ENCODE measurements at regions not wholly inside any gene's neighbourhood (a gene's known extent, or its start where the extent isn't known, plus 50 kb on each side); places are given as distances from the start of the nearest gene placed in this dataset.

DNA sequence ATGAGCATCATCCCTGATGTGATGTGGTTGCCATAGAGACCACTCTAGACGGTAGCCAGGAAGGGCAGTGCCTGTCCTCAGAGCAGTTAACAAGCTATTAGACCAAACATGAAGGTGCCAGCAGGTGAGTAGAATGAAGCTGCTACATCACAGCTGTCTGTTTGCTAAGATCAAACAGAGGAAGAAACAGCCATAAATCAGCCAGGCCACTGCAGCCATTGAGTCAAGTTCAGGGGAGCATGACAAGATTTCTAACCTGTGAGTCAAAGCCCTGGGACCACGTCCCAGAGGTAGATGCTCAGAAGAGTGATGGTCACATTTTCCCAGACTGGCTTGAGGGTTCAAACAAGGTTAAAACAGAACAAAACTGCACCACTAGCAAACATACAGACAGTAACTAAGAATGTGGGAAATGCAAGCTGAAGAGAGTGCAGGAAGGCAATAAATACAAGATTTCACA is 450.6 kb upstream of the DAB1 start:
- TF ChIP-seq EZH2phosphoT487 (IDR thresholded peaks at IDR 0.05; ENCODE audit: insufficient read depth, low read depth), result no peak
- TF ChIP-seq EZH2 (IDR thresholded peaks at IDR 0.05; ENCODE audit: insufficient read depth, poor library complexity, severe bottlenecking), result no peak
- Histone ChIP-seq H3K27me3 (replicated peaks; ENCODE audit: insufficient read depth) (peaks cover 8% of the 10 kb centered on the region), H3F3A (ENCODE audit: insufficient read depth) (no peaks in the 10 kb centered on the region), H3K4me2 (ENCODE audit: unreplicated experiment) (no peak overlapping the region), H3K27ac (no peak overlapping the region), H3K36me3 (ENCODE audit: low read depth) (no peaks in the 10 kb centered on the region), H3K4me1 (ENCODE audit: insufficient read depth) (no peaks in the 10 kb centered on the region), H3K4me3 (no peak overlapping the region), H3K79me2 (ENCODE audit: insufficient read depth) (no peaks in the 10 kb centered on the region), H2AFZ (no peak overlapping the region), H3K9me2 (ENCODE audit: insufficient read depth) (no peaks in the 10 kb centered on the region), H4K20me1 (ENCODE audit: insufficient read depth) (no peaks in the 10 kb centered on the region), H3K9me3 (ENCODE audit: low read depth) (no peaks in the 10 kb centered on the region), H3K9ac (no peak overlapping the region)
- in situ Hi-C loops (cut with MboI), result no loop called here
- WGBS, 2 experiments (ENCODE audit: low coverage in 1 of 2, low lambda C conversion rate in 2 of 2, missing lambda C conversion rate in 2 of 2), result 5 to 8% methylated on average over 2 of the region's 2 CpGs
- DNase-seq, result no peak

- H3K27ac ChIP-seq, result no peak overlapping the region
- peaks cover 2% of the 10 kb centered on the region for H3K27me3 ChIP-seq (replicated peaks; ENCODE audit: insufficient read depth)
- TF ChIP-seq EZH2phosphoT487 (IDR thresholded peaks at IDR 0.05; ENCODE audit: insufficient read depth, low read depth), result no peak
- TF ChIP-seq EZH2 (IDR thresholded peaks at IDR 0.05; ENCODE audit: insufficient read depth, poor library complexity, severe bottlenecking), result no peak
- no peaks in the 10 kb centered on the region for H3K36me3 ChIP-seq (ENCODE audit: low read depth)
- H3K9me2 ChIP-seq (ENCODE audit: insufficient read depth), result no peaks in the 10 kb centered on the region
- DNase-seq, result no peak
- H3K9ac ChIP-seq, result no peak overlapping the region
- H3K4me3 ChIP-seq, result no peak overlapping the region
- no peaks in the 10 kb centered on the region for H4K20me1 ChIP-seq (ENCODE audit: insufficient read depth)
- H3K9me3 ChIP-seq (ENCODE audit: low read depth), result no peaks in the 10 kb centered on the region
- no peak overlapping the region for H3K4me2 ChIP-seq (ENCODE audit: unreplicated experiment)
- no peaks in the 10 kb centered on the region for H3K4me1 ChIP-seq (ENCODE audit: insufficient read depth)
- no peaks in the 10 kb centered on the region for H3F3A ChIP-seq (ENCODE audit: insufficient read depth)
- in situ Hi-C loops (cut with MboI), result no loop called here
- no peaks in the 10 kb centered on the region for H3K79me2 ChIP-seq (ENCODE audit: insufficient read depth)
- H2AFZ ChIP-seq, result no peak overlapping the region
Measured at GRCh38 chr1:57872913-57873312, 449.1 kb upstream of the DAB1 start.

GRCh38 chr1:57868908-57869307 is 445.0 kb upstream of the DAB1 start:
- no peak for DNase-seq
- Histone ChIP-seq H3K4me2 (ENCODE audit: unreplicated experiment) (no peak overlapping the region), H2AFZ (no peak overlapping the region), H3K9me2 (ENCODE audit: insufficient read depth) (no peaks in the 10 kb centered on the region), H3K4me1 (ENCODE audit: insufficient read depth) (no peaks in the 10 kb centered on the region), H3K36me3 (ENCODE audit: low read depth) (no peaks in the 10 kb centered on the region), H3K27ac (no peak overlapping the region), H3K27me3 (replicated peaks; ENCODE audit: insufficient read depth) (no peaks in the 10 kb centered on the region), H3K79me2 (ENCODE audit: insufficient read depth) (no peaks in the 10 kb centered on the region), H3K9me3 (ENCODE audit: low read depth) (no peaks in the 10 kb centered on the region), H4K20me1 (ENCODE audit: insufficient read depth) (no peaks in the 10 kb centered on the region), H3K9ac (no peak overlapping the region), H3F3A (ENCODE audit: insufficient read depth) (no peaks in the 10 kb centered on the region), H3K4me3 (no peak overlapping the region)
- in situ Hi-C loops (cut with MboI), result no loop called here
- WGBS, 2 experiments (ENCODE audit: low coverage in 1 of 2, low lambda C conversion rate in 2 of 2, missing lambda C conversion rate in 2 of 2), result 2 to 10% methylated on average over 1 of the region's 1 CpG
- no peak for TF ChIP-seq EZH2phosphoT487 (IDR thresholded peaks at IDR 0.05; ENCODE audit: insufficient read depth, low read depth)
- TF ChIP-seq EZH2 (IDR thresholded peaks at IDR 0.05; ENCODE audit: insufficient read depth, poor library complexity, severe bottlenecking), result no peak

DNA sequence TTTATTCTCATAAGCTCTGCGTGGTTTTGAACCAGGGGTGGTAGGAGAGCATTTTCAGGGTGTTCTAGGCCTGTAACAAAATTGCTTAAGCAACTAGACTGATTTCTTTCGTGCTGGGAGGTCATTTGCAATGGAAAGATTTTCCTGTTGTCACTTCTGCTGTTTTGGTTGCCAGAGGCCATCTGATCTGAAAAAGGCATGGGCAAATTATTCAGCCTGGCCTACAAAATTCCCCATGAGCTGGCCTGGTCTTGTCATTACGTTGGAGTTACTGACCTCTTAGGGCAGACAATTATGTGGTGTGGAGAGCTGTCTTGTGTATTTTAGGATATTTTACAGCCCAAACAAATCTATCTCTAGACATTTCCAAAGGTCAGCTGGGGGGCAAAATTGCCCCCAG is 444.4 kb upstream of the DAB1 start:
- Histone ChIP-seq H3K9me3 (ENCODE audit: low read depth) (no peaks in the 10 kb centered on the region), H3K4me2 (ENCODE audit: unreplicated experiment) (no peak overlapping the region), H3K4me1 (ENCODE audit: insufficient read depth) (no peaks in the 10 kb centered on the region), H3K79me2 (ENCODE audit: insufficient read depth) (no peaks in the 10 kb centered on the region), H3F3A (ENCODE audit: insufficient read depth) (no peaks in the 10 kb centered on the region), H2AFZ (no peak overlapping the region), H3K9me2 (ENCODE audit: insufficient read depth) (no peaks in the 10 kb centered on the region), H4K20me1 (ENCODE audit: insufficient read depth) (no peaks in the 10 kb centered on the region), H3K36me3 (ENCODE audit: low read depth) (no peaks in the 10 kb centered on the region), H3K9ac (no peak overlapping the region), H3K27ac (no peak overlapping the region), H3K4me3 (no peak overlapping the region), H3K27me3 (replicated peaks; ENCODE audit: insufficient read depth) (no peaks in the 10 kb centered on the region)
- no peak for DNase-seq
- WGBS, 2 experiments (ENCODE audit: low coverage in 1 of 2, low lambda C conversion rate in 2 of 2, missing lambda C conversion rate in 2 of 2), result 14 to 17% methylated on average over 3 of the region's 3 CpGs
- TF ChIP-seq EZH2 (IDR thresholded peaks at IDR 0.05; ENCODE audit: insufficient read depth, poor library complexity, severe bottlenecking), result no peak
- TF ChIP-seq EZH2phosphoT487 (IDR thresholded peaks at IDR 0.05; ENCODE audit: insufficient read depth, low read depth), result no peak
- in situ Hi-C loops (cut with MboI), result no loop called here

- Histone ChIP-seq H3K36me3 (ENCODE audit: low read depth) (no peaks in the 10 kb centered on the region), H3K4me2 (ENCODE audit: unreplicated experiment) (no peak overlapping the region), H2AFZ (no peak overlapping the region), H3K27me3 (replicated peaks; ENCODE audit: insufficient read depth) (no peaks in the 10 kb centered on the region), H3K9ac (no peak overlapping the region), H3F3A (ENCODE audit: insufficient read depth) (no peaks in the 10 kb centered on the region), H3K4me3 (no peak overlapping the region), H3K9me2 (ENCODE audit: insufficient read depth) (no peaks in the 10 kb centered on the region), H4K20me1 (ENCODE audit: insufficient read depth) (no peaks in the 10 kb centered on the region), H3K27ac (no peak overlapping the region), H3K4me1 (ENCODE audit: insufficient read depth) (no peaks in the 10 kb centered on the region), H3K79me2 (ENCODE audit: insufficient read depth) (no peaks in the 10 kb centered on the region), H3K9me3 (ENCODE audit: low read depth) (no peaks in the 10 kb centered on the region)
- in situ Hi-C loops (cut with MboI), result no loop called here
- 47 to 48% methylated on average over 8 of the region's 8 CpGs for WGBS, 2 experiments (ENCODE audit: low coverage in 1 of 2, low lambda C conversion rate in 2 of 2, missing lambda C conversion rate in 2 of 2)
- TF ChIP-seq EZH2 (IDR thresholded peaks at IDR 0.05; ENCODE audit: insufficient read depth, poor library complexity, severe bottlenecking) (no peak), EZH2phosphoT487 (IDR thresholded peaks at IDR 0.05; ENCODE audit: insufficient read depth, low read depth) (no peak)
- no peak for DNase-seq
Measured at GRCh38 chr1:57866998-57867397, 443.1 kb upstream of the DAB1 start.
